Right lobe of liver (tissue), 4 donors: ENCODE measurements at regions not wholly inside any gene's neighbourhood (a gene's known extent, or its start where the extent isn't known, plus 50 kb on each side); places are given as distances from the start of the nearest gene placed in this dataset.

Source experiments
- CTCF ChIP-seq, 4 donors: fragments of 200-600 bp in 3 of 4; fragments of 450-650 bp in 1 of 4; IDR thresholded peaks; one replicate each; pipeline versions ENCODE4 v1.5.1 to v1.8.0; 2016 to 2022; ENCODE audit warnings: antibody characterized with exemption in 4 of 4, mild to moderate bottlenecking in 2 of 4
- POLR2A ChIP-seq: fragments of 450-650 bp; IDR thresholded peaks from one replicate; pipeline ENCODE4 v1.6.1; 2017; ENCODE audit warnings: antibody characterized with exemption, mild to moderate bottlenecking
- donor health status: DM: no; HTN: no; CAD: no.
- donor health status: DM: no; HTN: no; CAD: no.
- donor health status: DM: no; HTN: yes; CAD: no.

- peak in 1 of 4 donors; percentile 9 for TF ChIP-seq CTCF (IDR thresholded peaks at IDR 0.05)
- no peak for TF ChIP-seq POLR2A
Observed at GRCh38 chr7:114825423-114825951, 96.4 kb upstream of the MDFIC start.
